HG03342 (cell line): ENCODE measurements at regions not wholly inside any gene's neighbourhood (a gene's known extent, or its start where the extent isn't known, plus 50 kb on each side); places are given as distances from the start of the nearest gene placed in this dataset.
"Not testable (repeated sequence)": the region's sequence is repeated elsewhere in the genome, so short reads cannot be mapped to it uniquely, and the experiment has no call there.

Experiments used
- ATAC-seq: cut with Tn5 transposase; IDR thresholded peaks from one replicate; pipeline ENCODE4 v1.9.1; 2021; ENCODE audit warnings: mild to moderate bottlenecking, moderate library complexity; ENCODE audit not compliant: unreplicated experiment

DNA sequence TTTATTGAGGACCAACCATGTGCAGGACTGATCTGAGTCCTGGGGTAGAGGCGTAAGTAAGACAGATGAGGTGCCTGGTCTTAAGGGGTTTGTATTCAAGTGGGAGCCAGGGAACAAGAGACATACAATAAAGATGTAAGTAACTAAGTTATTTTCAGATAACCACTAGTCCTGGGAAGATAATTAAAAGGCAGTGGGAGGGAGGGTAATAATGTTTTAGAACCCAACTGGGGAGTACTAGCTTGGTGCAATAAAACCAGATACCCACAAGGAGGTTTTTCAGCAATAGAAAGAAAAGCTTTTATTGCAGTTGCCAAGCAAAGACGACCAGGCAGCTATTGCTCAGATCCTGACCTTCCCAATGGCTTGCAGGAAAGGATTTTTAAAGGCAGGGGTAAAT lies 893.7 kb downstream of the UQCRFS1 start:
- no peak for ATAC-seq

DNA sequence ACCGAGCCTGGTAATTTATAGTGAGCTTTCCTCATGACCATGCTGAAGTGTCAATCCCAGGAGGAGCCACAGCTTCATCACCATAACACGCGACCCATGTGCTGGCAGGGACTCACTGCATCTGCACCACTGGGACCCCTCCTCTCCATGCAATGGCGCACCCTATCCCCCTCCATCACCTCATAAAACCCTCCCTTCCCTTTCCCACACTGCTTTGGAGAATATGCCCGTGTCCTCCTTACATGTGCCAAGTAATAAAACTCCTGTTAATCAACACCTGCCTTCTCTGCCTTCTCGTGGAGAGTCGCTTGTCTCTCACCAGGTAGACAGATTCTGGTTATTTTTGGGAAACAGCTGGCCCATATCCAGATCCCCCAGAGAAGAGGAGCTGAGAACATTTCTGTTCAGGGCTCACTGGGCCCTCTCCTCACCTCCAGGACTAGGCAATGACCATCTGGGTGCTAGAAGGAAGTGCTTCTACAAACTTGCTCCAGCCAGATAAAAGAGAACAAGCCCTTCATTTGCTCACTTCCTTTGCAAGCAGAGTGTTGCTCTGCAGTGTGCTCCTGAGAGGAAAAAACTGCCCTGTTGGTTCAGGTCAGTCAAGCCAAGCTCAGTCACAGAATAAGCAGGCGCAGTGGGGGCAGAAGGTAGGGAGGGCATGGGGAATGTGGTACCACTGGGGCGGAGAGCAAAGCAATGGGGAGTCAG lies 894.3 kb downstream of the UQCRFS1 start:
- no peak for ATAC-seq

- no peak for ATAC-seq
Observed at GRCh38 chr19:28316464-28316863, 896.5 kb downstream of the UQCRFS1 start.

DNA sequence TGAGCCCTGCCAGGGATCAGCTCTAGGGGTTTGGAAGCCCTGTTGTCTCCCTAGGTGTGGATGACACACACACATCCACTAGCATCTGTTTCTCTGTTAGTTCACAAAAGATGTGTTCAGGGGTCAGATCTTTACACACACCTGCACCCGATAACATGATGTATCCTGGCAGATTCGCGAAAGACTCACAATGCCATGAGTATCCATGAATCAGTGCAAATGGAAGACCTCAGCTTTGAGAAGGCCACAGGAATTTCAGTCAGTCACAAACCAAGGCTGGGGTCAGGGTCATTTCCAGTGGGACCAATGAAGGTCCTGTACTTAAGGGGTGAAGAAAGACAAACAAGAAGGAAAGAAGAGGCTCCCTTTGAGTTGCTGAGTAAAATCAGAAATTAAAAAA lies 898.2 kb downstream of the UQCRFS1 start:
- ATAC-seq: no peak

- no peak for ATAC-seq
Observed at GRCh38 chr19:28314287-28314686, 898.7 kb downstream of the UQCRFS1 start.

DNA sequence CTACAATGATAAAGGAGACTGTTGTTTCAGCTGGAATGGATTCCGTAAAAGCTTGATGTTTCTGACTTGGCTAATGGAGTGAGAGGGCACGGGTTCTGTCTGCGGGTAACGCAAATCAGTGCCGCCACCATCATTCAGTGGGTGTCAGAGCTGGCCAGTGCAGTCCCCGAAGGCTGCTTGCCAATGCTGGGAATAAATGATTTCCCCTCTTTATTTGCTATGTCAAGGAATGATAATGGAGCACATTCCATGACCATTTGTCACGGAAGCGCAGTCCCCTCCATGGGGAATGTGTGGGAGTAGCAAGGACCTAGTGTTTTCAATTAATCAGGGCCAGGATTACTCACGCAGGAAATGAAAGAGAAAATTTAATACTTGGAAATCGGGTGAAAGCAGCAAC lies 899.3 kb downstream of the UQCRFS1 start:
- no peak for ATAC-seq

DNA sequence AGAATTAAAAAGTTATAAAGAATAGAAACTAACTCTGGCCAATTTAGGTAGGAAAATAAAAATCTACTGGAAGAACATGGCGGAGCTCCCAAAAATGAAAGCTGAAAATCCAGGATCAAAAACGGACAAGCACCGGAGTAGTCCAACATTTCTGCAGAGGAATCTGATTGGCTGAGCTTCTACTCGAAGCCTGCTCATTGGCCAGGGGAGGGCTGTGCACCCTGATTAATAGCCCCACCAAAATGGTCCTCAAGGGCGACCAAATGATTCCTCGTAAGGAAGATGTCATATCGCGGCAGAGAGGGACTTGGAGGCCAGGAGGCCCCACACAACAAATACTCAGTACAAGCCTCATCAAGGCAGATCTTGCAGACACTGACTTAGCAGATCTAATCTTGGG lies 900.7 kb downstream of the UQCRFS1 start:
- no peak for ATAC-seq

DNA sequence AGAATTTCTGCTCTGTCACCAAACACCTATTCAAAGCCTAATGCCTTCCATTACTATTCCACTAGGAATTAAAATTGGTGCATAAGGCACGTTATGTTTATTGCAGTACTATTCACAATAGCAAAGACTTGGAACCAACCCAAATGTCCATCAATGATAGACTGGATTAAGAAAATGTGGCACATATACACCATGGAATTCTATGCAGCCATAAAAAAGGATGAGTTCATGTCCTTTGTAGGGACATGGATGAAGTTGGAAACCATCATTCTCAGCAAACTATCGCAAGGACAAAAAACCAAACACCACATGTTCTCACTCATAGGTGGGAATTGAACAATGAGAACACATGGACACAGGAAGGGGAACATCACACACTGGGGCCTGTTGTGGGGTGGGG lies 902.1 kb downstream of the UQCRFS1 start:
- ATAC-seq: not testable (repeated sequence)

DNA sequence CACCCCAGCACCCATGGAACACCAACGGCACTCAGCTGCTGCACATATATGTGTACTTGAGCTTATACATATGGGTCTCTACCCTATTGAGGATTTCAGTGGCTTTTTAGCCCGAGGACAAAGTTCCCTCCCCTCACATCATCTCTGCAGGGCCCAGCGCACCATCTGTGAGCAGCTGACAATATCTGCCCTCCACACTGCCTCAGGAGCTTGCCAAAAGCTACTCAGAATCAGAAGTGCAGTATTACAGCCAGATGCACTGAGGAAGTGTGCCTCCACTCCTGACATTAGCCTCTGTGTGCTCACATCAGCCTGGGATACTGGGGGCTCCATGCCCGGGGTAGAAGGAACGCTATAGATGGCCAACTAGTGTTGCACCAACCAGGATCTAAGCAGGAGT lies 903.9 kb downstream of the UQCRFS1 start:
- ATAC-seq: no peak

DNA sequence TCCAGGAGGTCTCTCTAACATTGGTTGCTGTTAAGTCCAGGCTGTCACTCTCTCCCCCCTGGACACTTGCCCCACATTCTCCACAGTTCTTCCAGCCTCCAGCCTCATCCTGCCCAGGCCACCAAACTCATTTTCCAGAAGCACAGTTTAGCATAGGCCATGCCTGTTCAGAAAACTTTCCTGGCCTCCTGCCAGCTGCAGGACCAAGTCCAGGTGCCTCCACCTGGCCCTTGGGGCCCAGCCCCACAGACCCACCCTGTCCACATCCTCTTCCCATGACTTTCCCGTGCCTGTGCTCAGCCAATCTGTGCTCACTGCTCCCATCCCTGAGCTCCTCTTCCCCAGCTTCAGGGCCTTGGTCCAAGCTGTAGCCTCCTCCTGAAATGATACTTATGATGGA lies 905.0 kb downstream of the UQCRFS1 start:
- no peak for ATAC-seq

DNA sequence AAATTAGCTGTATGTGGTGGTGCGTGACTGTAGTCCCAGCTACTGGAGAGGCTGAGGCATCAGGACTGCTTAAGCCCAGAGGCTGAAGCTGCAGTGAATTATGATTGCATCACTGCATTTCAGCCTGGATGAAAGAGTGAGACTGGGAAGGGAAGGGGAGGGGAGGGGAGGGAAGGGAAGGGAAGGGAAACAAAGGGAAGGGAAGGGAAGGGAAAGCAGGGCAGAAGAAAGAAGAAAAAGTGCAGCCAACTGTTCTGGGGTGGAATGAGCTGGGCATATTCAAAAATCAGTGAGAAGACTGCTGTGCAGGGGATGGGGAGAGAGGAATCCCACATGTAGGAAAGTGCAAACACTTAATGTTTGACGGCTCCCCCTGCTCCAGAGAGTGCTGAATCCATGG lies 905.5 kb downstream of the UQCRFS1 start:
- no peak for ATAC-seq

DNA sequence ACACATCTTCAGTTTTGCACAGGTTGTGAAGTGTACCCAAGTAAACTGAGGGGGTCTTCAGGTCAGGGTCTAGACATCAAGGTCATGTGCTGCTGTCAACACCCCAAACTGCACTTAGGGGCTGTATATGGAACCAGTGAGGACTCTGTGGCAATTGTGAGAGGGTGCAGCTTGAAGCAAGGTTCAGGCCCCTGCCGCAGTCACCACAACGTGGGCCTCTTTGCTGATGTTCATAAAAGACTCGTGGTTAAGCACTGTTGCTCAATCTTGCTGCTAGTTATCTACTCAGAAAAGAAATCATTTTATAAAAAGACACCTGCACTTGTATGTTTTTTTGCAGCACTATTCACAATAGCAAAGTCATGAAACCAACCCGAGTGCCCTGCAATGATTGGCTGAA lies 907.4 kb downstream of the UQCRFS1 start:
- no peak for ATAC-seq

GRCh38 chr19:28303502-28303901 lies 909.4 kb downstream of the UQCRFS1 start:
- ATAC-seq: no peak

DNA sequence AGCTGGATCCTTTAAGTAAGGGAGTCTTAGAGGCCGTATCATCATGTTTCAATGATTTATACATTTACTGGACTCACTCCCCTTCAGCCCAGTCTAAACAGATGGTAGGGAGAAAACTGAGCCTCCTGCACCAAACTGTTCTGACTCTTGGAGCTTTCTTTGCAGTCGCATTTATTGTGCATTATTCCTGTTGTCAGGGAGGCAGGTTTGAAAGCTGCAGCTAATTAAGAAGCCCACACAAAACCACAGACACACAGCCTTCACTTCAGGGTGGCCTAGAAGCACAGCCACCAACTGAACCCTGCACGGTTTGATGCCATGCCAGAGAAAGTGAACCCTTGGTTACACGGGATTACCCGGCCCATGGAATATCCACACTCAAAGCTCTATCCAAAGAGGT lies 911.0 kb downstream of the UQCRFS1 start:
- no peak for ATAC-seq

DNA sequence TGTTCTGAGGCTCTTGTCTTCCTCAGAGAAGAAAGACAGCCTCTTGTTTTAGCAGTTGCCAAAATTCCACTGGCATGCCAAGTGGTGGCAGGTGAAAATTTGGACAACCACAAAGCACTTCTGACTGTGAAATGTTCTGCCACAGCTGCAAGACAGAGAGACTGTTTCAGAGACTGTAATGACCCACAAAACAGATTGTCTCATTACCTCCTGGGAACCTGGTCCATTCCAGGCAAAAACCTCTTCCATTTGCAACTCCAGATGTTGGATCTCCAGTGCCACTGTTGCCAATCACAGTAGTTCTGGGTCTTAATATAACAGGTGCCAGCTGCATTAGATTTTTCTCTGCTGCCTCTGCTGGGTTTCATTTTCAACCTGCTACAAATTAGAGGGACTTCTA lies 911.5 kb downstream of the UQCRFS1 start:
- ATAC-seq: no peak

DNA sequence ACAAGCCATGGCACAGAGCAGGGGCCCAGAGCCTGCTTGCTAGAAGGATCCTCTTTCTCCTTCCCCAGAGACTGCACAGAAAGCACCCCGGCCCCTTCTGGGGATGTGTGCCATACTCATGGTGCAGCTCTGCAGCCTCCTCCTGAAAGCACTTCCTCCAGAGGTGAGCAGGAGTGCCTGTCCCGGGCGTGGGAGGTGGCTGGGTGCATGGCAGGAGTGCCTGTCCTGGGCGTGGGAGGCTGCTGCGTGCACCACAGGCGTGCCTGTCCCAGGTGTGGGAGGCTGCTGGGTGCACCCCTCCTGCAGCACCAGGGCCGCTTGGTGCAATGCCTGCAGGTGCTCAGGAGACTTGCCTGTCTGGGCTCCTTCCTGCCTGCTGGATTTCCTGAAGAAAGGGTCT lies 913.3 kb downstream of the UQCRFS1 start:
- ATAC-seq: no peak

DNA sequence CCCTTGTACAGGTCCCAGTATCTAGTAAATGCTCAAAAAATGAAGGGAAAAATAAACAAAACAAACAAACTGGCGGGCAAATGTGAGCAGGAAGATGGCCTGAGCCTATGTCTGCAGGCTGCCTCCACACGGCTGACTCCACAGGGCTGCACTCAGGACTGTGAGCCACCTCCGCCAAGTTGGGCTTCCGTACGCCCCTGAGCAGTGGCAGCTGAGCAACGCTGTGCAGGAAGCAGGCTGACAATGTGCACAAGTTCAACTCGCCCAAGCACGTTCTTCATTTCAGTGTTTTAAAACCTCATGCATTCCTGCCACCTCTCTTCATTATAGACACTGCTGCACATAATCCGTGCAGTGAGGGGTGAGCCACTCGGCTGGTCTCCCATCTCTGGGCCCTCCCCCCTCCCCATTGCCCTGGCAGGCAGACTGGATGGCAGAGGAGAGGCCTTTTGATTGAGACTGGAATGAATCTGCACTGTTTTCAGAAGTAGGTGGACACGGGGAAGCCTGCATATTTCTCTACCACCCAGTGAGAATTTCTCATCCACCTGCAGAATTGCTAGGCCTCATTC lies 915.3 kb downstream of the UQCRFS1 start:
- ATAC-seq: no peak

- ATAC-seq: no peak
Observed at GRCh38 chr19:28297036-28297435, 915.9 kb downstream of the UQCRFS1 start.

DNA sequence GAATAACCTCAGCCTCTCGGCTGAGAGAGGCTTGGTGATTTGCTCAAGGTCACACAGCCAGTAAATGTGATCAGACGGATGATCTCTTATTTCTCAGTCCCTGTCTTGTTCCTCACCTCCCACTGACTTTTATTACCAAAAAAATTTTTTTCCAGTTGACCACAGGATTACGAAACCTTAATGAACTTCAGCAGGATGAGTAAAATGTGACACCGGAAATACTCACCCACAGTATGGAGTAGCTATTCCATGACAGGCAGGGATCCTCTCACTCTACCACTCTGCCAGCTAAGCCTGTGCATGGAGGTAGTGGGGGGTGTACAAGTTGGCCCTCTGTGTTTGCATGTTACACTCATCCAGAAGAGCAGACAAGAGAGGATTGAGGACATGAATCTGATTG lies 916.4 kb downstream of the UQCRFS1 start:
- no peak for ATAC-seq

- ATAC-seq: not testable (repeated sequence)
Observed at GRCh38 chr19:28294975-28295374, 918.0 kb downstream of the UQCRFS1 start.

- no peak for ATAC-seq
Observed at GRCh38 chr19:28294395-28294794, 918.6 kb downstream of the UQCRFS1 start.

GRCh38 chr19:28293685-28294084 lies 919.3 kb downstream of the UQCRFS1 start:
- no peak for ATAC-seq
